Panc1 (cell line): ENCODE measurements at regions not wholly inside any gene's neighbourhood (a gene's known extent, or its start where the extent isn't known, plus 50 kb on each side); places are given as distances from the start of the nearest gene placed in this dataset.
A peak's percentile ranks its signal among the peaks of the same experiment; 100 is the strongest.
"Not testable (repeated sequence)": the region's sequence is repeated elsewhere in the genome, so short reads cannot be mapped to it uniquely, and the experiment has no call there.

Experiments used
- ATAC-seq: fragments of 200-7000 bp; cut with Tn5 transposase; 2 replicates; pipeline ENCODE4 v1.9.1; 2020; ENCODE audit warnings: mild to moderate bottlenecking, moderate library complexity
- BruUV-seq: library from RNA; stranded (reverse); fragments of 400-500 nt; replicated peaks from 2 replicates; lab custom pipeline; 2021; lab: Mats Ljungman, UMichigan
- CTCF ChIA-PET: fragments of 300-600 bp; sonication (Branson Sonifier 250); formaldehyde crosslinking; loops from one replicate; lab custom pipeline; 2022; ENCODE audit warnings: antibody characterized with exemption; lab: Charles Lee
- POLR2A ChIA-PET: fragments of 300-600 bp; sonication (Branson Sonifier 250); formaldehyde crosslinking; loops from one replicate; lab custom pipeline; 2022; ENCODE audit warnings: antibody characterized with exemption; lab: Charles Lee
- DNase-seq: peaks from one replicate; pipeline ENCODE4 v3.0.0-alpha.2; 2010; ENCODE audit warnings: low read depth, low spot score
- H3K27ac ChIP-seq: 2 replicates; pipeline ENCODE4 v1.5.1; 2011; ENCODE audit warnings: mild to moderate bottlenecking, low read length, inconsistent platforms
- H3K27me3 ChIP-seq: fragments of 200-500 bp; sonication (Bioruptor generic); 2 replicates; pipeline ENCODE4 v1.6.0; 2014; ENCODE audit warnings: low read length, inconsistent platforms; ENCODE audit not compliant: control insufficient read depth, insufficient read depth
- H3K36me3 ChIP-seq: fragments of 200-500 bp; sonication (Bioruptor generic); 2 replicates; pipeline ENCODE4 v1.5.1; 2014; ENCODE audit warnings: inconsistent platforms, mild to moderate bottlenecking, low read length, moderate library complexity; ENCODE audit not compliant: control insufficient read depth, insufficient read depth
- H3K4me1 ChIP-seq: 2 replicates; pipeline ENCODE4 v1.5.1; 2011; ENCODE audit warnings: inconsistent platforms, mild to moderate bottlenecking, low read length, moderate library complexity; ENCODE audit not compliant: control insufficient read depth, insufficient read depth
- H3K4me3 ChIP-seq, 2 experiments: 2 replicates each; pipeline ENCODE4 v1.5.1; 2011 to 2012; ENCODE audit warnings: low read depth in 2 of 2, low read length in 2 of 2, mild to moderate bottlenecking in 2 of 2, inconsistent platforms in 1 of 2, moderate library complexity in 1 of 2
- H3K9me3 ChIP-seq: fragments of 200-500 bp; sonication (Bioruptor generic); 2 replicates; pipeline ENCODE4 v1.5.1; 2014; ENCODE audit warnings: low read depth, mild to moderate bottlenecking, inconsistent platforms, low read length, moderate library complexity; ENCODE audit not compliant: control insufficient read depth, insufficient read depth
- CTCF ChIP-seq: fragments of 450-650 bp; IDR thresholded peaks from 2 replicates; pipeline ENCODE4 v1.5.1; 2017; ENCODE audit warnings: mild to moderate bottlenecking
- POLR2AphosphoS5 ChIP-seq: IDR thresholded peaks from 2 replicates; pipeline ENCODE4 v1.6.1; 2012; ENCODE audit warnings: mild to moderate bottlenecking, low read depth, low read length, moderate library complexity
- REST ChIP-seq, 2 experiments: IDR thresholded peaks; 2 replicates each; pipeline ENCODE4 v1.6.1; 2011 to 2012; ENCODE audit warnings: low read depth in 2 of 2, control low read depth in 1 of 2, low read length in 1 of 2, mild to moderate bottlenecking in 1 of 2, moderate library complexity in 1 of 2; ENCODE audit not compliant: insufficient read depth in 1 of 2
- SIN3A ChIP-seq: IDR thresholded peaks from 2 replicates; pipeline ENCODE4 v1.6.1; 2012; ENCODE audit warnings: low read depth, mild to moderate bottlenecking, low read length, moderate library complexity, borderline replicate concordance; ENCODE audit not compliant: insufficient read depth
- TCF7L2 ChIP-seq: IDR thresholded peaks from 2 replicates; pipeline ENCODE4 v1.6.1; 2011; ENCODE audit warnings: mild to moderate bottlenecking, low read depth, low read length, inconsistent platforms
- in situ Hi-C: cut with HindIII; loops from 2 replicates; pipeline ENCODE4 v1.10.0; 2016; ENCODE audit warnings: low sequenced_read_pairs, low pct_unique_long_range_greater_than_20kb
- intact Hi-C: fragments of 100-400 bp; cut with micrococcal nuclease; formaldehyde crosslinking; loops from one replicate; pipeline ENCODE4 v1.10.0; 2022; ENCODE audit not compliant: unreplicated experiment

GRCh38 chr5:38794037-38794436, 51.8 kb upstream of the OSMR start:
- ATAC-seq, H3K36me3 ChIP-seq, intact Hi-C loops, H3K9me3 ChIP-seq, H3K4me3 ChIP-seq, CTCF ChIA-PET, POLR2A ChIA-PET, H3K27me3 ChIP-seq, DNase-seq, in situ Hi-C loops, BruUV-seq: not testable (repeated sequence)
- H3K27ac ChIP-seq, result peak overlapping the region; percentile 30; the same call in 1 of the 2 replicates
- H3K4me1 ChIP-seq, result peaks cover 18% of the 10 kb centered on the region

GRCh38 chr5:38794986-38795385, 50.8 kb upstream of the OSMR start:
- no peak overlapping the region for H3K4me3 ChIP-seq
- H3K36me3 ChIP-seq, result no peaks in the 10 kb centered on the region
- intact Hi-C loops, result no loop called here
- in situ Hi-C loops, result no loop called here
- CTCF ChIA-PET, result no interaction called here
- TF ChIP-seq POLR2AphosphoS5, result no peak
- no peak for TF ChIP-seq TCF7L2
- no peak for TF ChIP-seq SIN3A
- TF ChIP-seq REST (IDR thresholded peaks at IDR 0.05; ENCODE audit: insufficient read depth in 1 of 2, low read depth in 2 of 2, low read length in 1 of 2), result no peak
- no peak for TF ChIP-seq CTCF
- peaks cover 14% of the 10 kb centered on the region for H3K4me1 ChIP-seq
- no peak for DNase-seq
- no peak for ATAC-seq
- H3K9me3 ChIP-seq, result no peaks in the 10 kb centered on the region
- BruUV-seq, result no TSS peak
- POLR2A ChIA-PET, result no interaction called here
- peak overlapping the region; percentile 30; the same call in 1 of the 2 replicates for H3K27ac ChIP-seq
- H3K27me3 ChIP-seq, result no peaks in the 10 kb centered on the region

- H3K27me3 ChIP-seq, result no peaks in the 10 kb centered on the region
- ATAC-seq, result no peak
- peak overlapping the region; percentile 10; the same call in 1 of the 2 replicates for H3K27ac ChIP-seq
- no peaks in the 10 kb centered on the region for H3K9me3 ChIP-seq
- POLR2A ChIA-PET, result interaction anchor here (0.6 kb wide), 1 partner anchor 258 kb away, joined by 3 read pairs; no protein-coding TSS in a partner anchor
- no peak overlapping the region for H3K4me3 ChIP-seq
- TF ChIP-seq CTCF, result no peak
- TF ChIP-seq TCF7L2, result no peak
- no peak for TF ChIP-seq SIN3A
- TF ChIP-seq POLR2AphosphoS5, result no peak
- 0 out of 2 replicates have a peak, but pooled peaks cover 5% of the 10 kb centered on the region for H3K4me1 ChIP-seq
- H3K36me3 ChIP-seq, result no peaks in the 10 kb centered on the region
- in situ Hi-C loops (no loop called here), intact Hi-C loops (no loop called here)
- no peak for DNase-seq
- BruUV-seq, result no TSS peak
- CTCF ChIA-PET, result no interaction called here
Measured at GRCh38 chr5:38795986-38796741, 49.6 kb upstream of the OSMR start.
